Ascending aorta (tissue), 2 donors: ENCODE measurements at regions not wholly inside any gene's neighbourhood (a gene's known extent, or its start where the extent isn't known, plus 50 kb on each side); places are given as distances from the start of the nearest gene placed in this dataset.

ENCODE experiments used
- DNase-seq, 2 donors: peaks; one replicate each; pipeline ENCODE4 v3.0.0-alpha.2; 2019; ENCODE audit warnings: low spot score in 2 of 2
- H3K27ac ChIP-seq, 2 donors: fragments of 200-600 bp; sonication (generic); one replicate each; pipeline ENCODE4 v1.5.1; 2016 to 2017; ENCODE audit warnings: mild to moderate bottlenecking in 1 of 2
- H3K27me3 ChIP-seq: fragments of 200-600 bp; sonication (generic); one replicate; pipeline ENCODE4 v1.5.1; 2017
- H3K36me3 ChIP-seq, 2 donors: fragments of 200-600 bp; sonication (generic); one replicate each; pipeline ENCODE4 v1.5.1; 2016
- H3K4me1 ChIP-seq, 2 donors: fragments of 200-600 bp; sonication (generic); one replicate each; pipeline ENCODE4 v1.5.1; 2016 to 2017; ENCODE audit warnings: mild to moderate bottlenecking in 1 of 2
- H3K4me3 ChIP-seq, 2 donors: fragments of 200-600 bp; sonication (generic); one replicate each; pipeline ENCODE4 v1.5.1; 2016 to 2017; ENCODE audit warnings: mild to moderate bottlenecking in 1 of 2
- H3K9me3 ChIP-seq, 2 donors: fragments of 200-600 bp; sonication (generic); one replicate each; pipeline ENCODE4 v1.5.1; 2016
- CTCF ChIP-seq, 3 experiments: fragments of 200-600 bp in 2 of 3; fragments of 450-650 bp in 1 of 3; sonication (generic) in 2 of 3; IDR thresholded peaks; one replicate each; pipeline ENCODE4 v1.5.1; 2016 to 2019; ENCODE audit warnings: antibody characterized with exemption in 3 of 3, mild to moderate bottlenecking in 1 of 3, moderate library complexity in 1 of 3
- intact Hi-C: fragments of 100-400 bp; cut with DNase I; formaldehyde crosslinking; loops from one replicate; pipeline ENCODE4 v1.15.1; 2023

DNA sequence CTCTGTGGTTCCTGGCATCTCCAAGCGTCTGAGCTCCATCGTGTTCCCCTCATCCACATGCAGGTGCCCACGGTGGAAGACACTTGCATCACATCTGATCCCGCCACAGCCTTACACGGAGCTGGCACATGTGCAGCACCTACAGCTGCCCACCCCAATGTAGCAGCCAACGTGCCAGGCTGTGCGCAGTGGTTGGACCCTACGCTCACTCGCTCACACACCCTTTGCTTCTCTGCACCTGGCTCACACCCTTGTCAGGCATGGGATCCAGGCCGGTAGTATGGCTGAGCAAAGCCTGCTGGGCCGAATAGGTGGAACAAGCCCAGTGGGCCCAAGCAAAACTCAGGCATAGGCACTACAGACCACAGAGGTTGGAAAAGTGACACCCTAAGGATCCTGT is 567.2 kb downstream of the FSCB start:
- H3K27ac ChIP-seq, result no peak overlapping the region
- no peak for DNase-seq
- intact Hi-C loops, result no loop called here
- no peaks in the 10 kb centered on the region for H3K4me1 ChIP-seq
- no peak for TF ChIP-seq CTCF (IDR thresholded peaks at IDR 0.05)
- no peak overlapping the region for H3K4me3 ChIP-seq
- H3K36me3 ChIP-seq, result no peaks in the 10 kb centered on the region
- no peaks in the 10 kb centered on the region for H3K27me3 ChIP-seq
- H3K9me3 ChIP-seq, result no peaks in the 10 kb centered on the region

DNA sequence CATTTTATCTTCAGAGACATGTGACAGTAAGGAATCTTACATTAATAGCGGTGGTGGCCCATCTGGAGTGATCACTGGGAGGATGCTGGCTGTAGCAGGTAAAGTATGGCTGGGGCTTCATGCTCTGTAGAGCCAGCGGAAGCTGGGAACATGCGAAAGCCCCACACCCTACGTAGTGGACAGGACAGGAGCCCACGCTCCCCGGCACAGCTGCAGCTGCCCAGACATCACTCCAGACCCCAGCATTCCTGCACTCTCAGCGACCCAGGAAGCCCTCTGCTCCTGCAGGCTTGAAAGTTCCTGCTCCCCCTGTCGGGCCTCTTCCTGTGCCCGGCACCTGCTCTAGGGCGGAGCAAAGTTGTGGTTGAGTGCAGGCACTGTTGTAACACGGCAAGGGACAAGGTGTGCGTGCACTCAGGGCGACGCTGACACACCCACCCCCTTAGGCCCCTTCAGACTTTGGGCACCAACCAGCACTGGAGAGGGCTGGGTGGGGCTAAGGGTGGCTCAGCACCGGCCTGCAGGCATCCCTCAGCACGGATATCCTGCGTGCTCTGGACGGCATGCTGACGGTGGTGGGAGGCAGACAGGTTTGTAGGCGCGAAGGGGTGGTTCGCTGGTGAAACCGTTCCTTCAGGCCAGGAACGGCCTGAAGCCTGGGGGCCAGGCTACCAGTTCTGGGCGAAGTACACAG is 568.3 kb downstream of the FSCB start:
- Histone ChIP-seq H3K27ac (no peak overlapping the region), H3K27me3 (no peaks in the 10 kb centered on the region), H3K4me3 (no peak overlapping the region), H3K4me1 (no peaks in the 10 kb centered on the region), H3K36me3 (no peaks in the 10 kb centered on the region), H3K9me3 (no peaks in the 10 kb centered on the region)
- intact Hi-C loops, result no loop called here
- no peak for DNase-seq
- no peak for TF ChIP-seq CTCF (IDR thresholded peaks at IDR 0.05)

DNA sequence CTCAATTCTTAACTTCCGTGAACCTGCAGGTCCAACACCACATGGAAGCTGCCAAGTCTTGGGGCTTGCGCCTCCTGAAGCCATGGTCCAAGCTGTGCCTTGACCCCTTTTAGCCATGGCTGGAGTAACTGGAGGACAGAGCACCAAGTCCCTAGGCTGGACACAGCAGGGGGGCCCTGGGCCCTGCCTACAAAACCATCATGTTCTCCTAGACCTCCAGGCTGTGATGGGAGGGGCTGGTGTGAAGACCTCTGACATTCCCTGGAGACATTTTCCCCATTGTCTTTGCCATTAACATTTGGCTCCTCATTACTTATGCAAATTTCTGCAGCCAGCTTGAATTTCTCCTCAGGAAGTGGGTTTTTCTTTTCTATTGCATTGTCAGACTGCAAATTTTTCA is 570.1 kb downstream of the FSCB start:
- H3K36me3 ChIP-seq, result no peaks in the 10 kb centered on the region
- H3K9me3 ChIP-seq, result no peaks in the 10 kb centered on the region
- H3K4me1 ChIP-seq, result no peaks in the 10 kb centered on the region
- no peaks in the 10 kb centered on the region for H3K27me3 ChIP-seq
- H3K27ac ChIP-seq, result no peak overlapping the region
- TF ChIP-seq CTCF (IDR thresholded peaks at IDR 0.05), result no peak
- intact Hi-C loops, result no loop called here
- no peak overlapping the region for H3K4me3 ChIP-seq
- DNase-seq, result no peak

GRCh38 chr14:43934102-43934501 is 573.0 kb downstream of the FSCB start:
- intact Hi-C loops, result no loop called here
- no peak overlapping the region for H3K4me3 ChIP-seq
- no peak for TF ChIP-seq CTCF (IDR thresholded peaks at IDR 0.05)
- DNase-seq, result no peak
- no peaks in the 10 kb centered on the region for H3K36me3 ChIP-seq
- no peak overlapping the region for H3K27ac ChIP-seq
- no peaks in the 10 kb centered on the region for H3K9me3 ChIP-seq
- H3K27me3 ChIP-seq, result no peaks in the 10 kb centered on the region
- H3K4me1 ChIP-seq, result no peaks in the 10 kb centered on the region

DNA sequence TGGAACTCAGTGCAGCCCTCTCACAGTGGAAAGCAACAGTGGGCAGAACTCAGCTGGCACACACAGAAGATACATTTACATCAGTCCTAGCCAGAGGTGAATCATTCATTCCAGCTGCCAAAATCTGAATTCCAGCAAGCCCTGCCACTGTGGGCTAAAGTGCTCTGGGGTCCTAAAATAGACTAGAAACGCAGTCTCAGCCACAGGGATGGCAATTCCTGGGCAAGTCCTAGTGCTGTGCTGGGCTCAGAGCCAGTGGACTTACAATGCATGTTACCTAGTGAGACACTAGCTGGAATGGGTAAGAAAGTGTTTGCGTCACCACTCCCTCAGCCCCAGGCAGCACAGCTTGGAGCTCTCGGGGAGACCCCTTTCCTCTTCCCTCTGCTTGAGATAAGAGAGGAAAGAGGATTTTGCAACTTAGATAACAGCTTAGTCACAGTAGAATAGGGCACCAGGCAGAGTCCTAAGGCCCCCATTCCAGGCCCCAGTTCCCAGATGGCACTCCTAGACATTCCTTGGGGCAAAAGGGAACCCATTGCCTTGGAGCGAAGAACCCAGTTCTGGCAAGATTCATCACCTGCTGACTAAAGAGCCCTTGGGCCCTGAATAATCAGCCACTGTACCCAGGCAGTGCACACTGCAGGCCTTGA is 592.9 kb downstream of the FSCB start:
- Histone ChIP-seq H3K4me3 (no peak overlapping the region), H3K27me3 (no peaks in the 10 kb centered on the region), H3K36me3 (no peaks in the 10 kb centered on the region), H3K4me1 (no peaks in the 10 kb centered on the region), H3K9me3 (no peaks in the 10 kb centered on the region), H3K27ac (no peak overlapping the region)
- intact Hi-C loops, result no loop called here
- no peak for TF ChIP-seq CTCF (IDR thresholded peaks at IDR 0.05)
- no peak for DNase-seq
